GM19025 (cell line): ENCODE measurements at regions not wholly inside any gene's neighbourhood (a gene's known extent, or its start where the extent isn't known, plus 50 kb on each side); places are given as distances from the start of the nearest gene placed in this dataset.
"Not testable (repeated sequence)": the region's sequence is repeated elsewhere in the genome, so short reads cannot be mapped to it uniquely, and the experiment has no call there.

Experiments used
- ATAC-seq: cut with Tn5 transposase; IDR thresholded peaks from one replicate; pipeline ENCODE4 v1.9.1; 2021; ENCODE audit warnings: mild to moderate bottlenecking, low read depth, moderate library complexity; ENCODE audit not compliant: unreplicated experiment

DNA sequence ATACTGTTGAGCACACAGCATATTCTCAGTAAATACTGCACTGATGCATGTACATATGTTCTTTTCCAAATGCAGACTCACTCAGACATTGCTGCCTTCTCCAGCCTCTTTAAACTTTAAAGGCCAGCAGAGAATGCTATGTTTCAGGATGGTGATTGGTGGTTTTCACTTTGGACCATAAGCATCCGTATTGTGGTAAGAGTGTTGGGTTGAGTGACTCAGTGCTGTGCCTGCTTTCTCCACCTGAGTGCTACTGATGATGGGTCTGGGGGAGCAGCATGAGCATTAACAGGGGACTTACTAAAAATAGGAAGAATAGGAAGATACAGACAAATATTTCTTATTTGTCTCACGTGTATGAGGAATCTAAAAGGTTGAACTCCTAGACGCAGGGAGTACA, 56.3 kb upstream of the ZNF92 start:
- no peak for ATAC-seq

DNA sequence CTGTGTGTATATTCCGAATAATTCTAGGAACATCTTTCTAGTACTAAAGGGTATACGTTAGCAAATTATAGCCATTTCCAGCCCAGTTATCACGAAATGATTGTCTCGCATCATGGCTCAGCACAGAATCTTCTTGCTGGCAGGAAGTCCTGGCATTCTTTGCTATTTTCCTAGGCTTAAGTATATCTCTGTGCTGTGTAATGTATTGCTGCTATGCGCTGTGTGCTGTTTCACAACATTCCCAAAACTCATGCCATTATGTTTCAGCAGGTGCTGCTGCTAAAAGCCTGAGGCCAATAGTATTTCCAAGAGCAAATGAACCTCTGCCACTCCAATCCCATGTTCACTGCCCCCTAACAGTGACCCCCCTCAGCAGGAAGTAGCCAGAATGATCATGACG, 62.9 kb upstream of the ZNF92 start:
- no peak for ATAC-seq

- ATAC-seq = no peak
These were observed 65.4 kb upstream of the ZNF92 start for GRCh38 chr7:65308300-65308678.

DNA sequence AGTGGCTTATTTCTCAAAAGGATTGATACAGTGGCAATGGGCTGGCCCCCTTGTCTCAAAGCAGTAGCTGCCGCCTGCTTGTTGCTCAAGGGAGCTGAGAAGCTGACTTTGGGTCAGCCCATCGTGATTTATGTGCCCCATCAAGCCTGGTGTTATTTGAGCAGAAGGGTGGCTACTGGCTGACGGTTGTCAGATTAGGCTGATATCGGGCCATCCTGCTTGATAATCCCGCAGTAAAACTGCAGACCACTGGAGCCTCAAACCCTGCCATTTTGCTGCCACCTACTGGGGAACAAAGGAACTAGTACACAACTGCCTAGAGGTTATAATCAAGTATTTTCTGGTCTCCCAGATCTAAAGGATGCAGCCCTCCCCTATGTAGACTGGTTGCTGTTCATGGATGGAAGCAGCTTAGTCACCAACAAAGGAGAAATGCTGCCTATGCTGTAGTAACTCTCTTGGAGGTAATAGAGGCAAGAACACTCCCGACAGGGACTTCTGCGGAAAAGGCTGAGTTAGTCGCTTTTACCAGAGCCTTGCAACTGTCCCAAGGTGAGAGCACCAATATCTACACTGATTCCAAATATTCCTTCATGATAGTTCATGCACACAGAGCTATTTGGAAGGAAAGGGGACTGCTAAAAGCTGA, 65.9 kb upstream of the ZNF92 start:
- peak; percentile 69 for ATAC-seq

- ATAC-seq = no peak
These were observed 69.5 kb upstream of the ZNF92 start for GRCh38 chr7:65304175-65304574.

DNA sequence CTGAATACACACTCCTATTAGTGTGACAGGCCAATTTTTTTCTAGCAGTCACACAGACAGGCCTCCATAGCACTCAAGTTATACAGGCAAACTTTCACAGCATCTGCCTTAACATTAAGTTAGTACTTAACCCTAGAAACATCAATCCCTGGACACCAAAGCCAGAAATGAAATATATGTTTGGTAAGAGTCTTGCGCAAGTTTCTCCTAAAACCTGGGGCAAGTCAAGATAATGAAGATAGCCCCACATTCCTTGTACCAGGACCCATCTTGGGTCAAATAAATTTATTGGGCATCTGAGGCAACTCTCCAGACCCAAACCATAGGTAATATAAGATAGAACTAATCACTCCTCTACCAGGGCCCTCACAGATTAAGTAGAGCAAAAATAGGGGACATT, 70.8 kb upstream of the ZNF92 start:
- ATAC-seq = no peak

DNA sequence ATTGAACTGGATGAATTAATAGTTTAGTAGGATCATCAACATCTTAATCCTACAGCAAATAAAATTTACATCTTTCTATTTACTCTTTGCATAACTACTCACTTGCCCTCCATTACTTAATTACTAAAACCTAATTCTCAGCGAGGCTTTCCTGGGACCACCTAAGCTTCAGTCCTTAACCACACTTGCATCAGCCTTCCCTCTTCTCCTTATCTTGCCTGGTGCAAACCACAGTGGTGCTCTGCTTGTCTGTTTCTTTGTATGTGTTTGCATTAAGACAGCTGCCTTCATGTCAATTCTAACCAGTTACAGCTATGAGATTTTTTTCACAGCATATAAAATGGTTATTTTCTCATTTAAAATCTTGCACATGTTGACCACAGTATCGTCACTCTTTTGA, 72.6 kb upstream of the ZNF92 start:
- no peak for ATAC-seq

- ATAC-seq = no peak
These were observed 78.2 kb upstream of the ZNF92 start for GRCh38 chr7:65295409-65295808.

GRCh38 chr7:65290340-65290739, 83.3 kb upstream of the ZNF92 start:
- ATAC-seq = not testable (repeated sequence)

GRCh38 chr7:65287023-65287422, 86.6 kb upstream of the ZNF92 start:
- no peak for ATAC-seq

DNA sequence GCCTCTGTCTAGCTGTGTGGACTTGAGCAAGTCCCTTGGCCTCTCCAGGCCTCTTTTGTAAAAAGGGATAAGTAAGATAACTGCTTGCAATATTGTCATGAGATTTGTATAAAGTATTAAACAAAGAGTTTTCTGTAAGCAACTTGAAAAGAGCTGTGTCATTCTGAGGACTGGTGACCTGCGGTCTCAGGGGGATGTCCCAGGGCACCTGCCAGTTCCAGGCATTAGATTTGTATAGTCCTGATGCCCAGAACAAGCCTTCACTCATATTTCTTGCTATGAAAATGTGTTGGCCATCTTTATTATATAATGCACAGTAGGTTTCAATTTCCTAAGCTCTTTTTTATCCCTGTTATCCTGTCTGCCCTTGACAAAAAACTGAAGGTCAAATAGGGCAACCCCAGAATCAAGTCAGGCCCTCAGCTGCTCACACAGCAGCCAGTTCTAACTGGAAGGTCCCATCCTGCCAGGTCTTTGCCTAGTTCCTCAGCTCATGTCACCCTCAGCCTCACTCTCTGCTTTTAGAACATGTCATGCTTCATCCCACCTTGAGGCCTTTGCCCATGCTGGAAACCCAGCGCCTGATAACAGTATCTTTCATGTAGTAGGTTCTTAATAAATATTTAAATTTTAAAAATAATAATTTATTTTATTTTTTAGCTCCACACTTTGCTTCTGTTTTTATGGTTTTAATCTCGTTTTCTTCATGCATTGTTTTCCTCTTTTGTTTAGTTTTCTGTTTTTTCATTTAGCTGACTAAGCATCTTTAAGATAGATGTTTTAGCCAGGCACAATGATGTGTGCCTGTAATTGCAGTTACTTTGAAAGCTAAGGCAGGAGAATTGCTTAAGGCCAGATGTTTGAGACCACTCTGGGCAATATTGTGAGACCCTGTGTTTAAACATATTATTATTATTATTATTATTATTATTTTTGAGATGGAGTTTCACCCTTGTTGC, 87.5 kb upstream of the ZNF92 start:
- peak; percentile 93 for ATAC-seq

DNA sequence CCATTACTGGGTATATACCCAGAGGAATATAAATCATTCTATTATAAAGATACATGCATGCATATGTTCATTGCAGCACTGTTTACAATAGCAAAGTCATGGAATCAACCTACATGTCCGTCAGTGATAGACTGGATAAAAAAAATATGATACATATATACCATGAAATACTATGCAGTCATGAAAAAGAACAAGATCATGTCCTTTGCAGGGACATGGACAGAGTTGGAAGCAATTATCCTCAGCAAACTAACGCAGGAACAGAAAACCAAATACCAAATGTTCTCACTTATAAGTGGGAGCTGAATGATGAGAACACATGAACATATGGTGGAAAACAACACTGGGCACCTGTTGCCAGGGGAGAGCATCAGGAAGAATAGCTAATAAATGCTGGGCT, 88.4 kb upstream of the ZNF92 start:
- ATAC-seq = not testable (repeated sequence)

DNA sequence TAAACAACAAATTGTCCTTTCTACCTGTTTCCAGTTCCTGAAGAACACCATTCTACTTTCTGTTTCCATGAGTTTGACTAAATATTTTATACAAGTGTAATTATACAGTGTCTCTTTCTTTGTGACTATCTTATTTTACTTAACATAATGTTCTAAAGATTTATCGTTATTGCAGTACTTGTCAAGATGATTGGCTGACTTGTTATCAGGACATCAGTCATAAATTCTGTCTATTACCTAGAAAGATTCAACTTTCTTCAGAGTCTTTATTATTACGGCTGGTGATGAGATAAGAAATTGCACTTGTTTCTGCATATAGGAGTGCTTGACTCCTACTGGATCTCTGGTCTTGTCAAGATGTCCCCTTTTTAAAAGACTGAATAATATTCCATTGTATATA, 93.9 kb upstream of the ZNF92 start:
- ATAC-seq = no peak

DNA sequence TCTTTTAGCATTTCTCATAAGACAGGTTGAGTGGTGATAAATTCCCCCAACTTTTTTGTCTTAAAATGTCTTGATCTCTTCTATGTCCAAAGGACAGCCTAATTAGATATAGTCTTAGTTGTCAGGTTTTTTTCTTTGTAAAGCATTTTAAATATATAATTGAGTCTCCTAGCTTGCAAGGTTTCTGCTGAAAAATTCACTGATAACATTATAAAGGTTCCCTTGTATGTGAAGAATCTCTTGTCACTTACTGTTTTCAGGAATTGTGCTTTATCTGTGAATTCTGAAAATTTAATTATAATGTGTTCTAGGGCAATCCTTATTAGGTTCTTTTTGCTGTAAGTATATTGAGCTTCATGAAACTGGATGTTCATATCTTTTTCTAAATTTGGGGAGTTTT, 96.8 kb upstream of the ZNF92 start:
- ATAC-seq = no peak

- not testable (repeated sequence) for ATAC-seq
These were observed 102.2 kb upstream of the ZNF92 start for GRCh38 chr7:65271502-65271901.

DNA sequence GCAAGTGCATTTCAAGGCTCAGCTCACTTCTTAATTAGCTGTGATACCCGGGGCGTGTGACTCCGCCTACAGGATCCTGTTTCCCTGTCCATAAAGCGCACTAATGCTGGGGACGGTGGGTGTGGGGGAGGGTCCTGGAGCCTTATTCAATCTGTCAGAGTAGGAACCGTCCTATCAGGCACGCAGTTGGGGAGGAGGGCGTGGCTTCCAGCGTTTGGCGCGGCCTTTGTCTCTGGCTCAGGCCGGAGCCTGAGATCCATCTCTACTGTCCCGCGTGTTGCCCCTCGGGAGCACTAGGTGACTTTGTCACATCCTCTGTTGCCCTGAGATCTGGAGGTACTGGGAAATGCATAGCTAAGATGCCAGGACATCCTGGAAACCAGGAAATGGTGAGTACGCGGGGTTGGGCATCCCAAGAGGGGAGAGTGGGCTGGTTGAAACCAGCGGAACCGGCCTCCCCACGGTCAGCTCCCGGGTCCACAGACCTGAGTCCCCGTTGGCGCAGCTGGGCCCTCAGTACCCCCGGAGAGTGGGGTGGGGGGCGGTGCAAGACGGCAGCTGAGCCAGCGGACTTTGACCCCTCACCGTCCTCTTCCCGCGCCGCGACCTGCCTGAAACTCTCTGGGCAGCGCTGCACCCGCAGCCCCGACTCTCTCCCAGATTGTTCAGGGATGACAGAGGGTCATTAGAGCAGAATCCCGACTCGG, 104.4 kb upstream of the ZNF92 start:
- peak; percentile 97 for ATAC-seq

GRCh38 chr7:65268782-65269149, 104.9 kb upstream of the ZNF92 start:
- no peak for ATAC-seq

- ATAC-seq = no peak
These were observed 107.6 kb upstream of the ZNF92 start for GRCh38 chr7:65265933-65266519.

DNA sequence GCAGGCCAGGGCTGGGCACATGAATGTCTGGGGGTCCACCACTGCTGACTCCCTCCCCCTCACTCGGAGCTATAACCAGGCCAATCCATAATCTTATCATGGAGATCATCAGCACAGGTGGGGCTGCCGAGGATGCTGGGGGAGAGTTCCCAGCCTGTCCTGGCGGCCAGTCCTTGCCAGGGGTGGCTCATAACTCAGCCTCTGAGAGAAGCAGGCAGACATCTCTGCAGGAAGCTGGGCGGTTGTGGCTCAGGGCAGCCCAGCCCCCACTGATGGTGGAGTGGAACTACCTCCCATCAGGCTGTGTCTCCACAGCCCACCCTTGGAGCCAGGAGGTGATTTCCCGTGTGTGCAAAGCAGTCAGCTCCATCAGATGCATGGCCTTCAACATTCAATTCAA, 109.4 kb upstream of the ZNF92 start:
- no peak for ATAC-seq

DNA sequence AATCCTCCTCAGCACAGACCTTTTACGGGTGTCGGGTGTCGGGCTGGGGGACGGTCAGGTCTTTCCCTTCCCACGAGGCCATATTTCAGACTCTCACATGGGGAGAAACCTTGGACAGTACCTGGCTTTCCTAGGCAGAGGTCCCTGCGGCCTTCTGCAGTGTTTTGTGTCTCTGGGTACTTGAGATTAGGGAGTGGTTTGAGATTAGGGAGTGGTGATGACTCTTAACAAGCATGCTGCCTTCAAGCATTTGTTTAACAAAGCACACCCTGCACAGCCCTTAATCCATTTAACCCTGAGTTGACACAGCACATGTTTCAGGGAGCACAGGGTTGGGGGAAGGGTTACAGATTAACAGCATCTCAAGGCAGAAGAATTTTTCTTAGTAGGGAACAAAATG, 113.0 kb upstream of the ZNF92 start:
- ATAC-seq = not testable (repeated sequence)
